ENCODE measurements at regions not wholly inside any gene's neighbourhood (a gene's known extent, or its start where the extent isn't known, plus 50 kb on each side); places are given as distances from the start of the nearest gene placed in this dataset.

- peak; percentile 27 for DNase-seq (ENCODE audit: low spot score)
These were observed 133.8 kb upstream of the NUDT4 start for GRCh38 chr12:93243689-93244513.

- DNase-seq (ENCODE audit: low spot score): no peak
These were observed 133.1 kb upstream of the NUDT4 start for GRCh38 chr12:93244514-93245077.

GRCh38 chr12:93245543-93245942, 132.2 kb upstream of the NUDT4 start:
- no peak for DNase-seq (ENCODE audit: low spot score)

- no peak for DNase-seq (ENCODE audit: low spot score)
These were observed 130.3 kb upstream of the NUDT4 start for GRCh38 chr12:93247313-93247991.

GRCh38 chr12:93252221-93252620, 125.5 kb upstream of the NUDT4 start:
- no peak for DNase-seq (ENCODE audit: low spot score)

GRCh38 chr12:93254911-93255310, 122.8 kb upstream of the NUDT4 start:
- no peak for DNase-seq (ENCODE audit: low spot score)

- DNase-seq (ENCODE audit: low spot score): no peak
These were observed 121.3 kb upstream of the NUDT4 start for GRCh38 chr12:93256256-93256969.

- DNase-seq (ENCODE audit: low spot score): no peak
These were observed 116.1 kb upstream of the NUDT4 start for GRCh38 chr12:93261505-93262094.

GRCh38 chr12:93272997-93273396, 104.7 kb upstream of the NUDT4 start:
- DNase-seq (ENCODE audit: low spot score): no peak

GRCh38 chr12:93273834-93274564, 103.7 kb upstream of the NUDT4 start:
- no peak for DNase-seq (ENCODE audit: low spot score)

- no peak for DNase-seq (ENCODE audit: low spot score)
These were observed 102.8 kb upstream of the NUDT4 start for GRCh38 chr12:93274937-93275336.

GRCh38 chr12:93275589-93275988, 102.1 kb upstream of the NUDT4 start:
- DNase-seq (ENCODE audit: low spot score): no peak

- no peak for DNase-seq (ENCODE audit: low spot score)
These were observed 97.9 kb upstream of the NUDT4 start for GRCh38 chr12:93279565-93280412.

GRCh38 chr12:93287149-93287548, 90.6 kb upstream of the NUDT4 start:
- no peak for DNase-seq (ENCODE audit: low spot score)

GRCh38 chr12:93288626-93289025, 89.1 kb upstream of the NUDT4 start:
- no peak for DNase-seq (ENCODE audit: low spot score)

GRCh38 chr12:93290391-93290790, 87.3 kb upstream of the NUDT4 start:
- no peak for DNase-seq (ENCODE audit: low spot score)

GRCh38 chr12:93292213-93292612, 85.5 kb upstream of the NUDT4 start:
- no peak for DNase-seq (ENCODE audit: low spot score)

GRCh38 chr12:93292731-93293566, 84.8 kb upstream of the NUDT4 start:
- no peak for DNase-seq (ENCODE audit: low spot score)

- no peak for DNase-seq (ENCODE audit: low spot score)
These were observed 80.7 kb upstream of the NUDT4 start for GRCh38 chr12:93297032-93297431.

- DNase-seq (ENCODE audit: low spot score): no peak
These were observed 80.2 kb upstream of the NUDT4 start for GRCh38 chr12:93297536-93297935.
